ENCODE measurements at regions not wholly inside any gene's neighbourhood (a gene's known extent, or its start where the extent isn't known, plus 50 kb on each side); places are given as distances from the start of the nearest gene placed in this dataset.

- intact Hi-C loops (cut with DNase I) = no loop called here
- WGBS, 4 donors = 63 to 87% (median 75%) methylated on average over 2 of the region's 2 CpGs
- peak in 3 of 4 donors; percentile 57 to 75 (median 73) for ATAC-seq
These were observed 203.9 kb downstream of the PLK2 start for GRCh38 chr5:58255970-58256369.

GRCh38 chr5:58255386-58255785, 204.5 kb downstream of the PLK2 start:
- DNase-seq = no peak
- 93 to 100% (median 98%) methylated on average over 1 of the region's 1 CpG for WGBS, 4 donors
- Histone ChIP-seq H3K4me1 (peaks cover 0 to 14% (median 2%) of the 10 kb centered on the region in 12 donors), H3K9me3 (no peaks in the 10 kb centered on the region), H3K27ac (no peak overlapping the region), H3K4me3 (no peak overlapping the region), H3K36me3 (no peaks in the 10 kb centered on the region), H3K27me3 (no peaks in the 10 kb centered on the region)
- TF ChIP-seq POLR2A (IDR thresholded peaks at IDR 0.05) = no peak
- TF ChIP-seq CTCF (IDR thresholded peaks at IDR 0.05) = no peak
- intact Hi-C loops (cut with DNase I) = no loop called here
- ATAC-seq = no peak

More at GRCh38 chr5:58255970-58256369, 203.9 kb downstream of the PLK2 start:
- H3K36me3 ChIP-seq = no peaks in the 10 kb centered on the region
- H3K4me1 ChIP-seq = peaks cover 0 to 15% (median 3%) of the 10 kb centered on the region in 12 donors
- no peak overlapping the region for H3K27ac ChIP-seq
- no peak for DNase-seq
- H3K27me3 ChIP-seq = no peaks in the 10 kb centered on the region
- no peaks in the 10 kb centered on the region for H3K9me3 ChIP-seq
- TF ChIP-seq CTCF (IDR thresholded peaks at IDR 0.05) = no peak
- TF ChIP-seq POLR2A (IDR thresholded peaks at IDR 0.05) = no peak
- H3K4me3 ChIP-seq = no peak overlapping the region

- TF ChIP-seq POLR2A (IDR thresholded peaks at IDR 0.05) (no peak), CTCF (IDR thresholded peaks at IDR 0.05) (no peak)
- H3K36me3 ChIP-seq = no peaks in the 10 kb centered on the region
- no peaks in the 10 kb centered on the region for H3K27me3 ChIP-seq
- intact Hi-C loops (cut with DNase I) = loop anchor here in 7 of 10 donors (1.0 to 10.0 kb wide), 6 partner anchors 9 to 363 kb away; no protein-coding TSS in a partner anchor
- no peaks in the 10 kb centered on the region for H3K9me3 ChIP-seq
- WGBS, 4 donors = 83 to 94% (median 87%) methylated on average over 1 of the region's 1 CpG
- no peak overlapping the region for H3K27ac ChIP-seq
- no peak overlapping the region for H3K4me3 ChIP-seq
- ATAC-seq = no peak
- peaks cover 0 to 37% (median 7%) of the 10 kb centered on the region in 12 donors for H3K4me1 ChIP-seq
- DNase-seq = no peak
These were observed 211.7 kb downstream of the PLK2 start for GRCh38 chr5:58248221-58248620.

- no peak for TF ChIP-seq CTCF (IDR thresholded peaks at IDR 0.05)
- no peak for TF ChIP-seq POLR2A (IDR thresholded peaks at IDR 0.05)
- Histone ChIP-seq H3K27ac (peak overlapping the region in 9 of 12 donors; percentile 30 to 84 (median 56)), H3K36me3 (no peaks in the 10 kb centered on the region), H3K27me3 (no peaks in the 10 kb centered on the region), H3K4me1 (peaks cover 0 to 48% (median 10%) of the 10 kb centered on the region in 12 donors), H3K4me3 (no peak overlapping the region), H3K9me3 (no peaks in the 10 kb centered on the region)
- intact Hi-C loops (cut with DNase I) = loop anchor here in 7 of 10 donors (5.0 to 10.0 kb wide), 5 partner anchors 172 to 362 kb away; no protein-coding TSS in a partner anchor
- peak in 3 of 4 donors; percentile 35 to 69 (median 40) for ATAC-seq
- DNase-seq = no peak
- 38 to 69% (median 54%) methylated on average over 3 of the region's 3 CpGs for WGBS, 4 donors
These were observed 213.4 kb downstream of the PLK2 start for GRCh38 chr5:58246461-58246944.
